ENCODE measurements at regions not wholly inside any gene's neighbourhood (a gene's known extent, or its start where the extent isn't known, plus 50 kb on each side); places are given as distances from the start of the nearest gene placed in this dataset.

DNA sequence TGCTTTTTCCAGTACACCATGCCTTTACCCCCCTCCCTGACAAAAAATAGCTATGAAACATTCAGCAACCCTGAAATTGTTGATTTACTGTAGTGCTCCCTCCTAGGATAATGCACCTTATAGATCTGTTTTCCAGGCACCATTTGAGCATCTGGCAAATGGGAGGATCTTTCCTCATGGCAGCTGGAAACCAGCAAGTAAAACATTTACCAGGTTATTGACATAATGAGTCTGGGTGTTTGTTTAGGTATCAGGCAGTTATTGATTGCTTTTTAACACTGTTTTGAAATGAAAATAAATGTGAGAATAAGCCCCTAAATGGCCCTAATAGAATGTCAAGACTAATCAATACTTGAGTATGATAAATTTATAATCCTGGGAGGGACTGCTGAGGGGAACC lies 57.3 kb upstream of the KLF4 start (continued):
- TF ChIP-seq, protein P1, sequence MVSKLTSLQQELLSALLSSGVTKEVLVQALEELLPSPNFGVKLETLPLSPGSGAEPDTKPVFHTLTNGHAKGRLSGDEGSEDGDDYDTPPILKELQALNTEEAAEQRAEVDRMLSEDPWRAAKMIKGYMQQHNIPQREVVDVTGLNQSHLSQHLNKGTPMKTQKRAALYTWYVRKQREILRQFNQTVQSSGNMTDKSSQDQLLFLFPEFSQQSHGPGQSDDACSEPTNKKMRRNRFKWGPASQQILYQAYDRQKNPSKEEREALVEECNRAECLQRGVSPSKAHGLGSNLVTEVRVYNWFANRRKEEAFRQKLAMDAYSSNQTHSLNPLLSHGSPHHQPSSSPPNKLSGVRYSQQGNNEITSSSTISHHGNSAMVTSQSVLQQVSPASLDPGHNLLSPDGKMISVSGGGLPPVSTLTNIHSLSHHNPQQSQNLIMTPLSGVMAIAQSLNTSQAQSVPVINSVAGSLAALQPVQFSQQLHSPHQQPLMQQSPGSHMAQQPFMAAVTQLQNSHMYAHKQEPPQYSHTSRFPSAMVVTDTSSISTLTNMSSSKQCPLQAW (CRISPR knock-in tag; IDR thresholded peaks at IDR 0.05) = peak; percentile 67; the same call in 1 of the 2 replicates
- TF ChIP-seq, protein P2, sequence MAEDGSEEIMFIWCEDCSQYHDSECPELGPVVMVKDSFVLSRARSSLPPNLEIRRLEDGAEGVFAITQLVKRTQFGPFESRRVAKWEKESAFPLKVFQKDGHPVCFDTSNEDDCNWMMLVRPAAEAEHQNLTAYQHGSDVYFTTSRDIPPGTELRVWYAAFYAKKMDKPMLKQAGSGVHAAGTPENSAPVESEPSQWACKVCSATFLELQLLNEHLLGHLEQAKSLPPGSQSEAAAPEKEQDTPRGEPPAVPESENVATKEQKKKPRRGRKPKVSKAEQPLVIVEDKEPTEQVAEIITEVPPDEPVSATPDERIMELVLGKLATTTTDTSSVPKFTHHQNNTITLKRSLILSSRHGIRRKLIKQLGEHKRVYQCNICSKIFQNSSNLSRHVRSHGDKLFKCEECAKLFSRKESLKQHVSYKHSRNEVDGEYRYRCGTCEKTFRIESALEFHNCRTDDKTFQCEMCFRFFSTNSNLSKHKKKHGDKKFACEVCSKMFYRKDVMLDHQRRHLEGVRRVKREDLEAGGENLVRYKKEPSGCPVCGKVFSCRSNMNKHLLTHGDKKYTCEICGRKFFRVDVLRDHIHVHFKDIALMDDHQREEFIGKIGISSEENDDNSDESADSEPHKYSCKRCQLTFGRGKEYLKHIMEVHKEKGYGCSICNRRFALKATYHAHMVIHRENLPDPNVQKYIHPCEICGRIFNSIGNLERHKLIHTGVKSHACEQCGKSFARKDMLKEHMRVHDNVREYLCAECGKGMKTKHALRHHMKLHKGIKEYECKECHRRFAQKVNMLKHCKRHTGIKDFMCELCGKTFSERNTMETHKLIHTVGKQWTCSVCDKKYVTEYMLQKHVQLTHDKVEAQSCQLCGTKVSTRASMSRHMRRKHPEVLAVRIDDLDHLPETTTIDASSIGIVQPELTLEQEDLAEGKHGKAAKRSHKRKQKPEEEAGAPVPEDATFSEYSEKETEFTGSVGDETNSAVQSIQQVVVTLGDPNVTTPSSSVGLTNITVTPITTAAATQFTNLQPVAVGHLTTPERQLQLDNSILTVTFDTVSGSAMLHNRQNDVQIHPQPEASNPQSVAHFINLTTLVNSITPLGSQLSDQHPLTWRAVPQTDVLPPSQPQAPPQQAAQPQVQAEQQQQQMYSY (CRISPR knock-in tag; IDR thresholded peaks at IDR 0.05) = no peak
- TF ChIP-seq SOX5 (CRISPR knock-in tag; IDR thresholded peaks at IDR 0.05; ENCODE audit: borderline replicate concordance) (peak; percentile 55; the same call in 1 of the 2 replicates), MEIS2 (CRISPR knock-in tag; IDR thresholded peaks at IDR 0.05) (no peak), AGO1 (IDR thresholded peaks at IDR 0.05; ENCODE audit: low read depth, low read length, poor library complexity, severe bottlenecking) (no peak)

DNA sequence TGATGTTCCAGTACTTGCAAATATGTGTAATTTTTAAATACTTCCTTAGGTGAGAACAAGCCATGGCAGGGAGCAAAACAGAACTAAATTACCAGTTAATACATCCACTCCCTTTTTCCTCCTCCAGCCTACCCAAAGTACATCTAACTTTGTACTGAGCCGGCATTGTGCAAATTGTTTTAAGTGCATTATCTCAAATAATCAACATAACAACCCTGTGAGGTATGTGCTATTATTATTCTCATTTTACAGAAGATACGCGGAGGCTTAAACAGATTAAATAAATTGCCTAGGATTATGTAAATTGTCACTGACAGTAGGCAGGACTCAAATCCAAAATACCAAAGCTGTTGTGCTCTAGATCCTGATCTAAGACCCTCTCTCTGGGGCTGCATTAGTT lies 55.5 kb upstream of the KLF4 start:
- Histone ChIP-seq H3K4me2 (ENCODE audit: low read depth, low read length) (no peak overlapping the region), H3K79me2 (ENCODE audit: insufficient read depth, low read length) (no peaks in the 10 kb centered on the region), H2AFZ (ENCODE audit: low read length) (no peak overlapping the region), H3K4me1 (ENCODE audit: insufficient read depth, low read length) (peaks cover 40% of the 10 kb centered on the region), H4K20me1 (ENCODE audit: insufficient read depth, low read length) (no peaks in the 10 kb centered on the region), H3K36me3 (replicated peaks in 1 of 2; ENCODE audit: control insufficient read depth in 1 of 2, insufficient read depth in 2 of 2, low read length in 2 of 2) (no peaks in the 10 kb centered on the region), H3K9me3 (ENCODE audit: low read length) (no peaks in the 10 kb centered on the region), H3K9ac (ENCODE audit: insufficient read depth, low read depth, low read length) (no peak overlapping the region), H3K27me3 (ENCODE audit: control insufficient read depth in 1 of 2, insufficient read depth in 2 of 2, low read length in 2 of 2) (peaks cover 0 to 15% of the 10 kb centered on the region in 2 experiments; a peak in 1 of 5 replicates), H3K27ac (ENCODE audit: extremely low read length, insufficient read depth, low read length) (no peak overlapping the region), H3K4me3 (replicated peaks in 1 of 3; ENCODE audit: insufficient read depth in 1 of 3, low read depth in 2 of 3, low read length in 3 of 3) (no peak overlapping the region)
- ATAC-seq (no peak), FAIRE-seq (no peak), DNase-seq (ENCODE audit: low spot score) (no peak)
- WGBS (ENCODE audit: low lambda C conversion rate) = 37% methylated on average over 3 of the region's 3 CpGs
- POLR2A ChIA-PET = no interaction called here
- in situ Hi-C loops (cut with HindIII; ENCODE audit: extremely low pct_ligation_motif_present, low pct_unique_long_range_greater_than_20kb) = no loop called here
- CTCF ChIA-PET (ENCODE audit: low intra/inter-chr PET ratio, low total read pairs) = no interaction called here
- intact Hi-C loops (cut with micrococcal nuclease; ENCODE audit: unreplicated experiment) = no loop called here
- BruUV-seq (replicated peaks) = no TSS peak
- TF ChIP-seq ZNF567 (CRISPR knock-in tag; IDR thresholded peaks at IDR 0.05; ENCODE audit: borderline replicate concordance) (no peak), HNRNPH1 (optimal IDR thresholded peaks at IDR 0.05; ENCODE audit: low read depth, low read length) (no peak), MTF1 (CRISPR knock-in tag; IDR thresholded peaks at IDR 0.05) (no peak)

Measured in HepG2 (cell line).